Fibroblast of lung (primary cell): ENCODE measurements at regions not wholly inside any gene's neighbourhood (a gene's known extent, or its start where the extent isn't known, plus 50 kb on each side); places are given as distances from the start of the nearest gene placed in this dataset.

Experiments
- DNase-seq, 2 donors: peaks; one replicate each; pipeline versions ENCODE4 v3.0.0 to v3.0.0-alpha.2; 2010; ENCODE audit warnings: low read depth in 2 of 2
- H2AFZ ChIP-seq: 2 replicates; pipeline ENCODE4 v1.5.1; 2012; ENCODE audit warnings: low read length, control low read depth, inconsistent platforms
- H3K27ac ChIP-seq: 2 replicates; pipeline ENCODE4 v1.5.1; 2011; ENCODE audit warnings: low read length, control low read depth; ENCODE audit not compliant: insufficient read depth
- H3K27me3 ChIP-seq: 2 replicates; pipeline ENCODE4 v1.5.1; 2011; ENCODE audit warnings: mild to moderate bottlenecking, low read length; ENCODE audit not compliant: control insufficient read depth, insufficient read depth
- H3K36me3 ChIP-seq: 2 replicates; pipeline ENCODE4 v1.5.1; 2011; ENCODE audit warnings: low read length; ENCODE audit not compliant: control insufficient read depth, insufficient read depth
- H3K4me1 ChIP-seq: 2 replicates; pipeline ENCODE4 v1.5.1; 2011; ENCODE audit warnings: low read length; ENCODE audit not compliant: control insufficient read depth, insufficient read depth; ENCODE audit errors: extremely low read depth
- H3K4me2 ChIP-seq: 2 replicates; pipeline ENCODE4 v1.5.1; 2011; ENCODE audit warnings: low read length, control low read depth; ENCODE audit not compliant: insufficient read depth; ENCODE audit errors: extremely low read depth
- H3K4me3 ChIP-seq, 4 experiments: fragments of 200-600 bp in 1 of 4; sonication (generic) in 1 of 4; replicated peaks in 1 of 4; 2 replicates each; pipeline ENCODE4 v1.5.1; 2011 to 2016; ENCODE audit warnings: low read length in 4 of 4, low read depth in 3 of 4, mild to moderate bottlenecking in 3 of 4, control low read depth in 2 of 4, inconsistent platforms in 1 of 4, mixed read lengths in 1 of 4; ENCODE audit not compliant: insufficient read depth in 1 of 4; ENCODE audit errors: control extremely low read depth in 1 of 4
- H3K79me2 ChIP-seq: 2 replicates; pipeline ENCODE4 v1.5.1; 2012; ENCODE audit warnings: mild to moderate bottlenecking, low read length, inconsistent platforms; ENCODE audit not compliant: control insufficient read depth, insufficient read depth
- H3K9ac ChIP-seq: 2 replicates; pipeline ENCODE4 v1.5.1; 2011; ENCODE audit warnings: mild to moderate bottlenecking, low read length, control low read depth; ENCODE audit not compliant: insufficient read depth
- H3K9me3 ChIP-seq: 2 replicates; pipeline ENCODE4 v1.5.1; 2012; ENCODE audit warnings: low read depth, low read length; ENCODE audit not compliant: control insufficient read depth, insufficient read depth
- H4K20me1 ChIP-seq: 2 replicates; pipeline ENCODE4 v1.5.1; 2011; ENCODE audit warnings: low read length; ENCODE audit not compliant: control insufficient read depth, insufficient read depth; ENCODE audit errors: extremely low read depth
- EZH2 ChIP-seq: IDR thresholded peaks from 2 replicates; pipeline ENCODE4 v1.5.1; 2012; ENCODE audit warnings: low read length, control low read depth, mild to moderate bottlenecking; ENCODE audit errors: missing control alignments
- TF ChIP-seq, protein P1 (sequence below), 2 donors: IDR thresholded peaks in 1 of 2; conservative IDR thresholded peaks in 1 of 2; 1 replicate in 1 of 2; 2 replicates in 1 of 2; pipeline ENCODE4 v1.5.1; 2011 to 2012; ENCODE audit warnings: low read length in 2 of 2, control low read depth in 1 of 2, inconsistent platforms in 1 of 2, low read depth in 1 of 2, mild to moderate bottlenecking in 1 of 2

GRCh38 chr10:128957221-128957620 lies 509.8 kb upstream of the MGMT start:
- H2AFZ ChIP-seq = no peak overlapping the region
- TF ChIP-seq EZH2 = no peak
- TF ChIP-seq, protein P1, sequence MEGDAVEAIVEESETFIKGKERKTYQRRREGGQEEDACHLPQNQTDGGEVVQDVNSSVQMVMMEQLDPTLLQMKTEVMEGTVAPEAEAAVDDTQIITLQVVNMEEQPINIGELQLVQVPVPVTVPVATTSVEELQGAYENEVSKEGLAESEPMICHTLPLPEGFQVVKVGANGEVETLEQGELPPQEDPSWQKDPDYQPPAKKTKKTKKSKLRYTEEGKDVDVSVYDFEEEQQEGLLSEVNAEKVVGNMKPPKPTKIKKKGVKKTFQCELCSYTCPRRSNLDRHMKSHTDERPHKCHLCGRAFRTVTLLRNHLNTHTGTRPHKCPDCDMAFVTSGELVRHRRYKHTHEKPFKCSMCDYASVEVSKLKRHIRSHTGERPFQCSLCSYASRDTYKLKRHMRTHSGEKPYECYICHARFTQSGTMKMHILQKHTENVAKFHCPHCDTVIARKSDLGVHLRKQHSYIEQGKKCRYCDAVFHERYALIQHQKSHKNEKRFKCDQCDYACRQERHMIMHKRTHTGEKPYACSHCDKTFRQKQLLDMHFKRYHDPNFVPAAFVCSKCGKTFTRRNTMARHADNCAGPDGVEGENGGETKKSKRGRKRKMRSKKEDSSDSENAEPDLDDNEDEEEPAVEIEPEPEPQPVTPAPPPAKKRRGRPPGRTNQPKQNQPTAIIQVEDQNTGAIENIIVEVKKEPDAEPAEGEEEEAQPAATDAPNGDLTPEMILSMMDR (conservative IDR thresholded peaks at IDR 0.05 in 1 of 2, IDR thresholded peaks at IDR 0.05 in 1 of 2; ENCODE audit: low read depth in 1 of 2, low read length in 2 of 2) = no peak
- no peak overlapping the region for H3K9ac ChIP-seq
- no peaks in the 10 kb centered on the region for H3K36me3 ChIP-seq
- H3K27ac ChIP-seq = no peak overlapping the region
- H3K9me3 ChIP-seq = no peaks in the 10 kb centered on the region
- no peaks in the 10 kb centered on the region for H3K27me3 ChIP-seq
- no peaks in the 10 kb centered on the region for H4K20me1 ChIP-seq
- no peak overlapping the region for H3K4me3 ChIP-seq
- no peak overlapping the region for H3K4me2 ChIP-seq
- H3K4me1 ChIP-seq = no peaks in the 10 kb centered on the region
- no peaks in the 10 kb centered on the region for H3K79me2 ChIP-seq
- no peak for DNase-seq

DNA sequence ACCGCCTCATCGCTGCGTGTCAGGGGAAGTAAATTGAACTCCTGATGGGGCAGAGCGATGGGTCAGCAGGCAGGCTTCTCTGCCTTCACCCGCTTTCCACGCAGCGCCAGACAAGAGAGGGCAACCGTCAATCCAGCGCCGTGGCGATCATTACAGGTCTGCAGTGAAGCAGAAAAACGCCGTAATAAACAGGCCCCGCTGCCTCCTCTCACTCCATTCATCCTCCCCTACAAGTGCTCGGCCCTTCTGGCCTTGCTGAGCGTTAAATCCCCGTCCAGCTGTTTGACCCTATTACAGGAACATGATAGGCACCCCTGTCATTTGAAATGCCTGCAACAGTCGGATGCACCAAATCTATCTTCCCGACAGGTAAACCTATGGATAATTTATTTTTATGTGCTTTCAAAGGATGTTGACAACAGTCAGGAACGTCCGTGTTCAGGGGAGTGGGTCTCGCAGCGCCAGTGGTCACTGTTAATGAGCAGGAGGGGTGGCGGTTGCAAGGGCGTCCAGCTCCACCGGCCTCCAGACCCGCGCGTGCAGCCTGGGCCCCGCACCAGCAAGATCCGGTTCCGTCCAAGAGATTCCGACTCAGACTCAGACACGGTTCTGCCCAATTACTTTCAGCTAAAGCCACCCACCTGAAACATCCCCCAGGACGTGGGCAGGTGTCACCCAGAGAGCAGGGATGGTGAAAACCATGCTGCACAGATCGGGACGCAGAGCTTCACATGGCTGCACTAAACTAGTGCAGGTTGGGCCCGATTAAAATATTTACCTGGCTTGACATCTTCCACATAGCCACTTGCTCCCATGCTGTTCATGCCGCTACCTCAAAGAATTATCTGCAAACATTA lies 508.0 kb upstream of the MGMT start:
- no peak for DNase-seq
- H3K79me2 ChIP-seq = no peaks in the 10 kb centered on the region
- TF ChIP-seq, protein P1 (conservative IDR thresholded peaks at IDR 0.05 in 1 of 2, IDR thresholded peaks at IDR 0.05 in 1 of 2; ENCODE audit: low read depth in 1 of 2, low read length in 2 of 2) = no peak
- TF ChIP-seq EZH2 = no peak
- H3K27ac ChIP-seq = no peak overlapping the region
- no peaks in the 10 kb centered on the region for H3K27me3 ChIP-seq
- no peak overlapping the region for H2AFZ ChIP-seq
- no peak overlapping the region for H3K4me2 ChIP-seq
- no peak overlapping the region for H3K4me3 ChIP-seq
- no peaks in the 10 kb centered on the region for H3K9me3 ChIP-seq
- no peaks in the 10 kb centered on the region for H3K36me3 ChIP-seq
- no peaks in the 10 kb centered on the region for H3K4me1 ChIP-seq
- H3K9ac ChIP-seq = no peak overlapping the region
- H4K20me1 ChIP-seq = no peaks in the 10 kb centered on the region

- Histone ChIP-seq H3K9me3 (no peaks in the 10 kb centered on the region), H2AFZ (no peak overlapping the region), H3K9ac (no peak overlapping the region), H3K79me2 (no peaks in the 10 kb centered on the region), H3K4me2 (no peak overlapping the region), H3K27ac (no peak overlapping the region), H3K4me1 (no peaks in the 10 kb centered on the region), H3K36me3 (no peaks in the 10 kb centered on the region), H4K20me1 (no peaks in the 10 kb centered on the region), H3K4me3 (no peak overlapping the region), H3K27me3 (no peaks in the 10 kb centered on the region)
- DNase-seq = no peak
- TF ChIP-seq EZH2 = no peak
- TF ChIP-seq, protein P1 (conservative IDR thresholded peaks at IDR 0.05 in 1 of 2, IDR thresholded peaks at IDR 0.05 in 1 of 2; ENCODE audit: low read depth in 1 of 2, low read length in 2 of 2) = no peak
Observed at GRCh38 chr10:128959746-128960145, 507.3 kb upstream of the MGMT start.
